ENCODE measurements at regions not wholly inside any gene's neighbourhood (a gene's known extent, or its start where the extent isn't known, plus 50 kb on each side); places are given as distances from the start of the nearest gene placed in this dataset.

- TF ChIP-seq CTCF (IDR thresholded peaks at IDR 0.05): no peak
- no peak for TF ChIP-seq EP300 (IDR thresholded peaks at IDR 0.05)
- no peak for TF ChIP-seq POLR2A (IDR thresholded peaks at IDR 0.05)
Observed at GRCh38 chrX:140943513-140943912, 58.9 kb upstream of the SPANXB1 start.
